GM23338 (cell line): ENCODE measurements at regions not wholly inside any gene's neighbourhood (a gene's known extent, or its start where the extent isn't known, plus 50 kb on each side); places are given as distances from the start of the nearest gene placed in this dataset.

Experiments used
- ATAC-seq: fragments of 200-7000 bp; cut with Tn5 transposase; 3 replicates; pipeline ENCODE4 v1.9.1; 2020
- DNase-seq: peaks from one replicate; pipeline ENCODE4 v3.0.0-alpha.2; 2015; ENCODE audit warnings: low spot score
- H2AFZ ChIP-seq: fragments of 200-600 bp; sonication (generic); 2 replicates; pipeline ENCODE4 v1.8.0; 2016; ENCODE audit warnings: antibody characterized with exemption, mild to moderate bottlenecking, moderate library complexity
- H3F3A ChIP-seq: fragments of 200-600 bp; sonication (generic); replicated peaks from 2 replicates; pipeline ENCODE4 v1.8.0; 2017; ENCODE audit warnings: antibody characterized with exemption, mixed run types, low read depth
- H3K27ac ChIP-seq: fragments of 200-600 bp; sonication (generic); 2 replicates; pipeline ENCODE4 v1.6.1; 2016; ENCODE audit warnings: low read depth
- H3K27me3 ChIP-seq: fragments of 200-600 bp; sonication (generic); 2 replicates; pipeline ENCODE4 v1.8.0; 2016; ENCODE audit warnings: mild to moderate bottlenecking, mixed run types, moderate library complexity; ENCODE audit not compliant: insufficient read depth
- H3K36me3 ChIP-seq: fragments of 200-600 bp; sonication (generic); 2 replicates; pipeline ENCODE4 v1.8.0; 2016; ENCODE audit warnings: mild to moderate bottlenecking; ENCODE audit not compliant: insufficient read depth
- H3K4me1 ChIP-seq: fragments of 200-600 bp; sonication (generic); 2 replicates; pipeline ENCODE4 v1.8.0; 2016; ENCODE audit warnings: mild to moderate bottlenecking, moderate library complexity; ENCODE audit not compliant: insufficient read depth
- H3K4me2 ChIP-seq: fragments of 200-600 bp; sonication (generic); 2 replicates; pipeline ENCODE4 v1.7.1; 2017; ENCODE audit warnings: mixed run types
- H3K4me3 ChIP-seq: fragments of 200-600 bp; sonication (generic); 2 replicates; pipeline ENCODE4 v1.6.1; 2016; ENCODE audit warnings: mixed run types
- H3K79me2 ChIP-seq: fragments of 200-600 bp; sonication (generic); replicated peaks from 2 replicates; pipeline ENCODE4 v1.8.0; 2017; ENCODE audit warnings: mild to moderate bottlenecking; ENCODE audit not compliant: insufficient read depth
- H3K9me2 ChIP-seq: fragments of 200-600 bp; sonication (generic); 2 replicates; pipeline ENCODE4 v1.8.0; 2017; ENCODE audit not compliant: insufficient read depth
- H4K20me1 ChIP-seq: fragments of 200-600 bp; sonication (generic); replicated peaks from 2 replicates; pipeline ENCODE4 v1.8.0; 2017; ENCODE audit warnings: mild to moderate bottlenecking; ENCODE audit not compliant: insufficient read depth
- H3K27ac Mint-ChIP-seq: 2 replicates; pipeline ENCODE4 v1.8.0; 2020; ENCODE audit warnings: inconsistent platforms, mild to moderate bottlenecking, moderate library complexity, mixed read lengths
- H3K27me3 Mint-ChIP-seq: 3 replicates; pipeline ENCODE4 v1.8.0; 2022; ENCODE audit warnings: low read depth, mild to moderate bottlenecking, moderate library complexity, mixed read lengths, inconsistent platforms; ENCODE audit not compliant: insufficient read depth, poor library complexity
- H3K36me3 Mint-ChIP-seq: 3 replicates; pipeline ENCODE4 v1.8.0; 2021; ENCODE audit warnings: low read depth, mild to moderate bottlenecking, inconsistent platforms, moderate library complexity, mixed read lengths
- H3K4me1 Mint-ChIP-seq: 3 replicates; pipeline ENCODE4 v1.8.0; 2020; ENCODE audit warnings: mild to moderate bottlenecking, inconsistent platforms, mixed read lengths
- H3K4me3 Mint-ChIP-seq: 3 replicates; pipeline ENCODE4 v1.8.0; 2021; ENCODE audit warnings: moderate library complexity, mild to moderate bottlenecking, inconsistent platforms, mixed read lengths
- H3K9me3 Mint-ChIP-seq: 3 replicates; pipeline ENCODE4 v1.8.0; 2020; ENCODE audit warnings: moderate library complexity, mild to moderate bottlenecking, inconsistent platforms, mixed read lengths
- CREB1 ChIP-seq: fragments of 250-450 bp; sonication (Bioruptor Pico); IDR thresholded peaks from 2 replicates; pipeline ENCODE4 v1.5.0; 2020; ENCODE audit warnings: low read depth, mild to moderate bottlenecking, moderate library complexity
- EZH2 ChIP-seq: fragments of 200-600 bp; sonication (generic); IDR thresholded peaks from one replicate; pipeline ENCODE4 v1.8.0; 2017; ENCODE audit warnings: antibody characterized with exemption, mild to moderate bottlenecking, low read depth; ENCODE audit not compliant: unreplicated experiment
- EZH2phosphoT487 ChIP-seq: fragments of 200-600 bp; sonication (generic); IDR thresholded peaks from one replicate; pipeline ENCODE4 v1.8.1; 2018; ENCODE audit warnings: antibody characterized with exemption; ENCODE audit not compliant: unreplicated experiment
- JUNB ChIP-seq: IDR thresholded peaks from one replicate; pipeline ENCODE4 v1.6.1; 2016; ENCODE audit warnings: antibody characterized with exemption; ENCODE audit not compliant: unreplicated experiment
- NANOG ChIP-seq: IDR thresholded peaks from 2 replicates; pipeline ENCODE4 v1.6.1; 2016; ENCODE audit warnings: antibody characterized with exemption, borderline replicate concordance
- POLR2AphosphoS5 ChIP-seq: IDR thresholded peaks from 2 replicates; pipeline ENCODE4 v1.6.1; 2016; ENCODE audit warnings: antibody characterized with exemption, low read depth
- STAT1 ChIP-seq: IDR thresholded peaks from one replicate; pipeline ENCODE4 v1.6.1; 2016; ENCODE audit warnings: antibody characterized with exemption; ENCODE audit not compliant: unreplicated experiment
- ZNF114 ChIP-seq: fragments of 250-450 bp; sonication (Bioruptor Pico); IDR thresholded peaks from 2 replicates; pipeline ENCODE4 v1.5.0; 2020; ENCODE audit warnings: mild to moderate bottlenecking, moderate library complexity
- ZNF331 ChIP-seq: fragments of 250-450 bp; sonication (Bioruptor Pico); IDR thresholded peaks from 2 replicates; pipeline ENCODE4 v1.5.0; 2020; ENCODE audit warnings: low read depth, mild to moderate bottlenecking, moderate library complexity
- TF ChIP-seq, protein P1 (sequence below): fragments of 250-450 bp; sonication (Bioruptor Pico); IDR thresholded peaks from 2 replicates; pipeline ENCODE4 v1.5.0; 2020; ENCODE audit warnings: mild to moderate bottlenecking, moderate library complexity
- TF ChIP-seq, protein P2 (sequence below), 2 experiments: fragments of 200-600 bp in 1 of 2; sonication (generic) in 1 of 2; conservative IDR thresholded peaks; 2 replicates each; pipeline versions ENCODE4 v1.5.1 to v1.6.1; 2016 to 2017; ENCODE audit warnings: antibody characterized with exemption in 2 of 2, low read depth in 2 of 2, mild to moderate bottlenecking in 2 of 2, moderate library complexity in 1 of 2
- TF ChIP-seq, protein P3 (sequence below): IDR thresholded peaks from one replicate; pipeline ENCODE4 v1.6.1; 2018; ENCODE audit warnings: antibody characterized with exemption; ENCODE audit not compliant: unreplicated experiment
- TF ChIP-seq, protein P4 (sequence below): IDR thresholded peaks from 2 replicates; pipeline ENCODE4 v1.6.1; 2016; ENCODE audit warnings: antibody characterized with exemption

DNA sequence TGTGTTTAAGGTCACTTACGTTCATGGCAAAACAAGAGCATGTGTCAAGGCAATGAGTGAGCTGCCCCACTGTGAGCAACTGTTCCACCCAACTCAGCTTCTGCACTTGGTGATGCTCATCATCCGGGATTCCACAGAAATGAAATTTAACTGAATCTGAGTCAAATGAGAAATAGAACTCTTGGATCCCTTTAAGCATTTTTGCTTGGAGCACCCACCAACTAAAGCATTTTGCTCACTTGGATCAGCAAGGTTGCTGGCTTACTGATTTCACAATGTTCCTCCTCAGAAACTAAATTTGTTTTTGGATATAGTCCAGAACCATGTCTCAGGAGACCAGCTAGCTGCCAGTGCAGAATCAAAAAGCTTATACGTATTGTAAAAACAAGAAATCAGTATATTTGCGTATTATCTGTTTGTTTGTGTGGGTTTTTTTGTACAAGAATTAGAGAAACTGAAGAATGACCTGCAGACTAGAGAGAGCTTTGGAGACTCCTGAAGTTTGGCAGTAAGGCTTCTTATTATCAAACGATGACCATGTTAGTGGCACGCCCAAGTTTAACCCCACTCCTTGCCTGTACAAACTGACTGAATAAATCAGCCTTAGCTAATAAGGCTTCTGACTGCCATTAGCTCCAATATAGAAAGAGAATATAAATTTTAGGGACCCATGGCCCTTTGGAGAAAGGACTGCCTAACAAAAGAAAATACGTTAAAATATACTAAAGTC is 153.8 kb upstream of the FST start:
- Histone ChIP-seq H2AFZ (no peak overlapping the region), H3K27ac (no peak overlapping the region), H3K9me2 (peaks cover 4% of the 10 kb centered on the region; the same call in 1 of the 2 replicates), H3K4me3 (no peak overlapping the region), H3K4me1 (no peaks in the 10 kb centered on the region), H3K36me3 (no peaks in the 10 kb centered on the region), H3K79me2 (no peaks in the 10 kb centered on the region), H3K27me3 (no peaks in the 10 kb centered on the region), H3K4me2 (no peak overlapping the region), H3F3A (no peaks in the 10 kb centered on the region), H4K20me1 (no peaks in the 10 kb centered on the region)
- Mint-ChIP-seq H3K4me3 (no peak overlapping the region), H3K27ac (no peak overlapping the region), H3K4me1 (no peaks in the 10 kb centered on the region), H3K9me3 (no peaks in the 10 kb centered on the region), H3K36me3 (no peaks in the 10 kb centered on the region), H3K27me3 (peaks cover 1% of the 10 kb centered on the region)
- DNase-seq: no peak
- no peak for ATAC-seq
- no peak for TF ChIP-seq ZNF114 (CRISPR knock-in tag)
- TF ChIP-seq STAT1: no peak
- TF ChIP-seq POLR2AphosphoS5: no peak
- no peak for TF ChIP-seq ZNF331 (CRISPR knock-in tag)
- TF ChIP-seq, protein P1, sequence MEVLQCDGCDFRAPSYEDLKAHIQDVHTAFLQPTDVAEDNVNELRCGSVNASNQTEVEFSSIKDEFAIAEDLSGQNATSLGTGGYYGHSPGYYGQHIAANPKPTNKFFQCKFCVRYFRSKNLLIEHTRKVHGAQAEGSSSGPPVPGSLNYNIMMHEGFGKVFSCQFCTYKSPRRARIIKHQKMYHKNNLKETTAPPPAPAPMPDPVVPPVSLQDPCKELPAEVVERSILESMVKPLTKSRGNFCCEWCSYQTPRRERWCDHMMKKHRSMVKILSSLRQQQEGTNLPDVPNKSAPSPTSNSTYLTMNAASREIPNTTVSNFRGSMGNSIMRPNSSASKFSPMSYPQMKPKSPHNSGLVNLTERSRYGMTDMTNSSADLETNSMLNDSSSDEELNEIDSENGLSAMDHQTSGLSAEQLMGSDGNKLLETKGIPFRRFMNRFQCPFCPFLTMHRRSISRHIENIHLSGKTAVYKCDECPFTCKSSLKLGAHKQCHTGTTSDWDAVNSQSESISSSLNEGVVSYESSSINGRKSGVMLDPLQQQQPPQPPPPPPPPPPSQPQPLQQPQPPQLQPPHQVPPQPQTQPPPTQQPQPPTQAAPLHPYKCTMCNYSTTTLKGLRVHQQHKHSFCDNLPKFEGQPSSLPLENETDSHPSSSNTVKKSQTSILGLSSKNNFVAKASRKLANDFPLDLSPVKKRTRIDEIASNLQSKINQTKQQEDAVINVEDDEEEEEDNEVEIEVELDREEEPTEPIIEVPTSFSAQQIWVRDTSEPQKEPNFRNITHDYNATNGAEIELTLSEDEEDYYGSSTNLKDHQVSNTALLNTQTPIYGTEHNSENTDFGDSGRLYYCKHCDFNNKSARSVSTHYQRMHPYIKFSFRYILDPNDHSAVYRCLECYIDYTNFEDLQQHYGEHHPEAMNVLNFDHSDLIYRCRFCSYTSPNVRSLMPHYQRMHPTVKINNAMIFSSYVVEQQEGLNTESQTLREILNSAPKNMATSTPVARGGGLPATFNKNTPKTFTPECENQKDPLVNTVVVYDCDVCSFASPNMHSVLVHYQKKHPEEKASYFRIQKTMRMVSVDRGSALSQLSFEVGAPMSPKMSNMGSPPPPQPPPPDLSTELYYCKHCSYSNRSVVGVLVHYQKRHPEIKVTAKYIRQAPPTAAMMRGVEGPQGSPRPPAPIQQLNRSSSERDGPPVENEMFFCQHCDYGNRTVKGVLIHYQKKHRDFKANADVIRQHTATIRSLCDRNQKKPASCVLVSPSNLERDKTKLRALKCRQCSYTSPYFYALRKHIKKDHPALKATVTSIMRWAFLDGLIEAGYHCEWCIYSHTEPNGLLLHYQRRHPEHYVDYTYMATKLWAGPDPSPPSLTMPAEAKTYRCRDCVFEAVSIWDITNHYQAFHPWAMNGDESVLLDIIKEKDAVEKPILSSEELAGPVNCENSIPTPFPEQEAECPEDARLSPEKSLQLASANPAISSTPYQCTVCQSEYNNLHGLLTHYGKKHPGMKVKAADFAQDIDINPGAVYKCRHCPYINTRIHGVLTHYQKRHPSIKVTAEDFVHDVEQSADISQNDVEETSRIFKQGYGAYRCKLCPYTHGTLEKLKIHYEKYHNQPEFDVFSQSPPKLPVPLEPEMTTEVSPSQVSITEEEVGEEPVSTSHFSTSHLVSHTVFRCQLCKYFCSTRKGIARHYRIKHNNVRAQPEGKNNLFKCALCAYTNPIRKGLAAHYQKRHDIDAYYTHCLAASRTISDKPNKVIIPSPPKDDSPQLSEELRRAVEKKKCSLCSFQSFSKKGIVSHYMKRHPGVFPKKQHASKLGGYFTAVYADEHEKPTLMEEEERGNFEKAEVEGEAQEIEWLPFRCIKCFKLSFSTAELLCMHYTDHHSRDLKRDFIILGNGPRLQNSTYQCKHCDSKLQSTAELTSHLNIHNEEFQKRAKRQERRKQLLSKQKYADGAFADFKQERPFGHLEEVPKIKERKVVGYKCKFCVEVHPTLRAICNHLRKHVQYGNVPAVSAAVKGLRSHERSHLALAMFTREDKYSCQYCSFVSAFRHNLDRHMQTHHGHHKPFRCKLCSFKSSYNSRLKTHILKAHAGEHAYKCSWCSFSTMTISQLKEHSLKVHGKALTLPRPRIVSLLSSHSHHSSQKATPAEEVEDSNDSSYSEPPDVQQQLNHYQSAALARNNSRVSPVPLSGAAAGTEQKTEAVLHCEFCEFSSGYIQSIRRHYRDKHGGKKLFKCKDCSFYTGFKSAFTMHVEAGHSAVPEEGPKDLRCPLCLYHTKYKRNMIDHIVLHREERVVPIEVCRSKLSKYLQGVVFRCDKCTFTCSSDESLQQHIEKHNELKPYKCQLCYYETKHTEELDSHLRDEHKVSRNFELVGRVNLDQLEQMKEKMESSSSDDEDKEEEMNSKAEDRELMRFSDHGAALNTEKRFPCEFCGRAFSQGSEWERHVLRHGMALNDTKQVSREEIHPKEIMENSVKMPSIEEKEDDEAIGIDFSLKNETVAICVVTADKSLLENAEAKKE (CRISPR knock-in tag): no peak
- TF ChIP-seq, protein P2, sequence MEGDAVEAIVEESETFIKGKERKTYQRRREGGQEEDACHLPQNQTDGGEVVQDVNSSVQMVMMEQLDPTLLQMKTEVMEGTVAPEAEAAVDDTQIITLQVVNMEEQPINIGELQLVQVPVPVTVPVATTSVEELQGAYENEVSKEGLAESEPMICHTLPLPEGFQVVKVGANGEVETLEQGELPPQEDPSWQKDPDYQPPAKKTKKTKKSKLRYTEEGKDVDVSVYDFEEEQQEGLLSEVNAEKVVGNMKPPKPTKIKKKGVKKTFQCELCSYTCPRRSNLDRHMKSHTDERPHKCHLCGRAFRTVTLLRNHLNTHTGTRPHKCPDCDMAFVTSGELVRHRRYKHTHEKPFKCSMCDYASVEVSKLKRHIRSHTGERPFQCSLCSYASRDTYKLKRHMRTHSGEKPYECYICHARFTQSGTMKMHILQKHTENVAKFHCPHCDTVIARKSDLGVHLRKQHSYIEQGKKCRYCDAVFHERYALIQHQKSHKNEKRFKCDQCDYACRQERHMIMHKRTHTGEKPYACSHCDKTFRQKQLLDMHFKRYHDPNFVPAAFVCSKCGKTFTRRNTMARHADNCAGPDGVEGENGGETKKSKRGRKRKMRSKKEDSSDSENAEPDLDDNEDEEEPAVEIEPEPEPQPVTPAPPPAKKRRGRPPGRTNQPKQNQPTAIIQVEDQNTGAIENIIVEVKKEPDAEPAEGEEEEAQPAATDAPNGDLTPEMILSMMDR (conservative IDR thresholded peaks at IDR 0.05; ENCODE audit: low read depth in 2 of 2): no peak
- no peak for TF ChIP-seq JUNB
- TF ChIP-seq, protein P3, sequence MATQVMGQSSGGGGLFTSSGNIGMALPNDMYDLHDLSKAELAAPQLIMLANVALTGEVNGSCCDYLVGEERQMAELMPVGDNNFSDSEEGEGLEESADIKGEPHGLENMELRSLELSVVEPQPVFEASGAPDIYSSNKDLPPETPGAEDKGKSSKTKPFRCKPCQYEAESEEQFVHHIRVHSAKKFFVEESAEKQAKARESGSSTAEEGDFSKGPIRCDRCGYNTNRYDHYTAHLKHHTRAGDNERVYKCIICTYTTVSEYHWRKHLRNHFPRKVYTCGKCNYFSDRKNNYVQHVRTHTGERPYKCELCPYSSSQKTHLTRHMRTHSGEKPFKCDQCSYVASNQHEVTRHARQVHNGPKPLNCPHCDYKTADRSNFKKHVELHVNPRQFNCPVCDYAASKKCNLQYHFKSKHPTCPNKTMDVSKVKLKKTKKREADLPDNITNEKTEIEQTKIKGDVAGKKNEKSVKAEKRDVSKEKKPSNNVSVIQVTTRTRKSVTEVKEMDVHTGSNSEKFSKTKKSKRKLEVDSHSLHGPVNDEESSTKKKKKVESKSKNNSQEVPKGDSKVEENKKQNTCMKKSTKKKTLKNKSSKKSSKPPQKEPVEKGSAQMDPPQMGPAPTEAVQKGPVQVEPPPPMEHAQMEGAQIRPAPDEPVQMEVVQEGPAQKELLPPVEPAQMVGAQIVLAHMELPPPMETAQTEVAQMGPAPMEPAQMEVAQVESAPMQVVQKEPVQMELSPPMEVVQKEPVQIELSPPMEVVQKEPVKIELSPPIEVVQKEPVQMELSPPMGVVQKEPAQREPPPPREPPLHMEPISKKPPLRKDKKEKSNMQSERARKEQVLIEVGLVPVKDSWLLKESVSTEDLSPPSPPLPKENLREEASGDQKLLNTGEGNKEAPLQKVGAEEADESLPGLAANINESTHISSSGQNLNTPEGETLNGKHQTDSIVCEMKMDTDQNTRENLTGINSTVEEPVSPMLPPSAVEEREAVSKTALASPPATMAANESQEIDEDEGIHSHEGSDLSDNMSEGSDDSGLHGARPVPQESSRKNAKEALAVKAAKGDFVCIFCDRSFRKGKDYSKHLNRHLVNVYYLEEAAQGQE: no peak
- no peak for TF ChIP-seq CREB1
- no peak for TF ChIP-seq EZH2phosphoT487
- no peak for TF ChIP-seq EZH2
- TF ChIP-seq, protein P4, sequence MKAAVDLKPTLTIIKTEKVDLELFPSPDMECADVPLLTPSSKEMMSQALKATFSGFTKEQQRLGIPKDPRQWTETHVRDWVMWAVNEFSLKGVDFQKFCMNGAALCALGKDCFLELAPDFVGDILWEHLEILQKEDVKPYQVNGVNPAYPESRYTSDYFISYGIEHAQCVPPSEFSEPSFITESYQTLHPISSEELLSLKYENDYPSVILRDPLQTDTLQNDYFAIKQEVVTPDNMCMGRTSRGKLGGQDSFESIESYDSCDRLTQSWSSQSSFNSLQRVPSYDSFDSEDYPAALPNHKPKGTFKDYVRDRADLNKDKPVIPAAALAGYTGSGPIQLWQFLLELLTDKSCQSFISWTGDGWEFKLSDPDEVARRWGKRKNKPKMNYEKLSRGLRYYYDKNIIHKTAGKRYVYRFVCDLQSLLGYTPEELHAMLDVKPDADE: no peak
- no peak for TF ChIP-seq NANOG
